HG02981 (cell line): ENCODE measurements at regions not wholly inside any gene's neighbourhood (a gene's known extent, or its start where the extent isn't known, plus 50 kb on each side); places are given as distances from the start of the nearest gene placed in this dataset.

Source experiments
- ATAC-seq: cut with Tn5 transposase; IDR thresholded peaks from one replicate; pipeline ENCODE4 v1.9.1; 2021; ENCODE audit warnings: mild to moderate bottlenecking, moderate library complexity; ENCODE audit not compliant: unreplicated experiment

DNA sequence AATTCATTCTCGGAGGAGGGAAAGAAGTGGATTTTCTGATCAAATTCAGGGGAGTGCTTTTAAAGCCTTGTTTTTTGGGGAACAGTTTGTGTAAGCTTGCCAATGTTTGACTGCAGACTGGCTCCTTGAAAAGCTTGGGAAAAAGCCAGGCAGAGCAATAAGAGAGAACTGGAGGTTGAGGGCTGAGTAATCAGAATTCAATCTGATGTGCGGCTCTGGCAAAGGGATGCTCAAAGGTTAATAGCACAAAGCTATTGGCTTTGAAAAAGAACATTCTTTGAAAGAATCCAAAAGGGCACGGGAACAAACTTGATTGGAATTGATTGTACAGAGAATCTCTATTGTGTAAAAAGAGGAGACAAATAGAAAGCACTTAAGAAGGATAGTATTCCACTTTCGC lies 279.3 kb downstream of the YTHDC2 start:
- no peak for ATAC-seq

DNA sequence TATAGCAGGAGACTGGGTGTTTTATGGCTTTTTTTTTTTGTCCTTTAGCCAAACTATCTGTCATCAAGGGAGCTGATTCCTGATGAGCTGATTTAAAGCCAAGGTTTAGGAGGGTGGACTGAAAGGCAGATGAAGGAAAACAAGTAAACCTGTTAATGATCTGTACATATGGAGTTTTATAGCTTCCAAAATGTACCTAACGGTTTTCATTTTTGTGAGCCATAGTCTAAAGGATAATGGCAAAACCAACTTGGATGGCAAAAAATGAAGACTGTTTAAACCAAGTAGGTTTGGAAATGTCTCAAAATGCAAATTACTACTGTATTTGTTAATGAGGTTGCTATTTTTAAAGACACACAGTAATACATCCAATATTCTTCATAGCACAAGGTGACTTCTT lies 281.5 kb downstream of the YTHDC2 start:
- no peak for ATAC-seq

DNA sequence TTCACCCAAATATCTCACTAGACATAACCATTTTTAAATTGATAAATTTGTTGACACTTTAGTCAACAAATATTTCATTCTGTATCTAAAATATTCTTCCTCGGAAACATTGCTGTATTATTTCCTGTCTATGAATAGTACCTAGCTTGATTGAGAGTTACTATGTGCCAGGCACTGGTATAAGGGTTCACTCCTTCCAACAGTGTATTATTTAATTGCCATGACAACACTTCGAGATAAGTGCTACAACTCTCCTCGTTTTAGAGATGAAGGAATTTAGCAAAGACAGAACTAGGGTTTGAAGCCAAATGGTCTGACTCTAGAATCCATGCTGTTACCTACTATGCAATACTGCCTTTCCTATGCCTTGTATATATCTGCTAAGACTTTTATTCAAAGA lies 287.2 kb downstream of the YTHDC2 start:
- ATAC-seq: no peak

DNA sequence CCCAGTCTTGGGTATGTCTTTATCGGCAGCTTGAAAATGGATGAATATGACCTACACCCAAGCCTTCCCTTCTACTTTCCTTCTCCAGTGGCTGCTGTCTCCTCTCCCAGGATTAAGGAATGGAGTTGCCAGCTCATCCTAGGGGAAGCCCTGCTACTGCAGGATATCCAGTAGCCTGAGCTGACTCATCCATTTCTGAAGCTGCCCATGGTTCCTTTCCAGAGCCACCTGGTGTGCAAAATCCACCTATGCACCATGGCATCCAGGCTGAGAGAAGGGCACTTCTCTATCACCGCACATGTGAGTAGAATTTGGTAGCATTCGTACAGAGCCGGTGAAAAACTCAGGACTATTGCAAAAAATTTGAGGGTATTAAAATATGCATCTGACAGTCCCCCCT lies 290.8 kb downstream of the YTHDC2 start:
- no peak for ATAC-seq

DNA sequence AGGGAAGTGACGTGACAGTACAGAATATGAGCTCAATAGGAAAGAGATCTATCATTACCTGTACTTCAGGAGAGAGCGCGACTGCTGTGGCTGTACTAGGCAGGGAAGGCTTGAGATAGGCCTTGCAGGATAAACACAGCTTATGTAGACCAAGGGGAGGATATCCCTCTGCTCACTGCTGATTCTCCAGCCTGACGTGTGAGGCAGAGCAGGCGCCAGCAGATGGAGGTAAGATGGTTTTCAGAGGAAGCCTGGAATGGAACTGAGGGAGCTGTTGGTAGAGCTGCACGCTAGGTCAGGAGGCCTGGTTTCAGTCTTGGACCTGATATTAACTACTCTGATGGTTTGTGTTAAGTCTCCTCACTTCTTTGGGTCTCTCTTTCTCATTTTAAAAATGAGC lies 291.4 kb downstream of the YTHDC2 start:
- no peak for ATAC-seq

DNA sequence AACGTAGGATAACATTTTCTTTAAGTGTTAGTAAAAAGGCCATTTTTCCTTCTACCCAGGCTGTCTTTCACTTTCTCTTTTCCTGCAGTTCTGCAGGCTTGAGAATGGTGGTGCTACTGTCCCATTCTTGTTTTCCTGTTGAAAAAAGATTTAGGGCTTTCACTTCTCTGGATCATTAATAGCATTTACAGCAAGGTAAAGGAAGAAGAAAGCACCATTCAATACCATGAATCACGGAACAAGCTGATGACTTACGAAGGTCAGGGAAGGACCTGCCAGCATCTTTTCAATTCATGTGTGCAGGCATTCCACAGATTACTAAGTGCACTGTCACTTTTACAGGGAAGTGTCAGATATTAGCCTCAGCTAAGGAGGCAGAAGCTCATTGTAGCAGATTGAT lies 292.8 kb downstream of the YTHDC2 start:
- no peak for ATAC-seq

DNA sequence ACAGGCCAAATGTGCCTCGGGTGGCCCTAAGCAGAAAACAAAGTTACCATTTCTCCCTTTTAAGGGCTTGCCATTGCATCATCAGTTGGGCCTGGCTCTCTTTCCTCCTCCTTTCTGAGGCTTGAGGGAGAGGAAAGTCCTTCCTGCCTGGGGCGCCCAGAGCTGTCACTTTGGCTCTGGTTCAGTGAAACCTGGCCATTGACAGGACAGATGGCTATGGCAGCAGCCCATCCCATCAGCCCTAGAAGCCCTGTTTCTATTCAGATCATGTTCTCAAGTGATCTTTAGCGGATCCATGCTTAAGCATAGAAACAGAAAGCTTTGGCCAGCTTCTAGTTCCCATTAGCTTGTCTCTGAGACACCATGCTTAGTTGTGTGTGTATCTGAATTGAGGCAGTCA lies 293.4 kb downstream of the YTHDC2 start:
- ATAC-seq: no peak

DNA sequence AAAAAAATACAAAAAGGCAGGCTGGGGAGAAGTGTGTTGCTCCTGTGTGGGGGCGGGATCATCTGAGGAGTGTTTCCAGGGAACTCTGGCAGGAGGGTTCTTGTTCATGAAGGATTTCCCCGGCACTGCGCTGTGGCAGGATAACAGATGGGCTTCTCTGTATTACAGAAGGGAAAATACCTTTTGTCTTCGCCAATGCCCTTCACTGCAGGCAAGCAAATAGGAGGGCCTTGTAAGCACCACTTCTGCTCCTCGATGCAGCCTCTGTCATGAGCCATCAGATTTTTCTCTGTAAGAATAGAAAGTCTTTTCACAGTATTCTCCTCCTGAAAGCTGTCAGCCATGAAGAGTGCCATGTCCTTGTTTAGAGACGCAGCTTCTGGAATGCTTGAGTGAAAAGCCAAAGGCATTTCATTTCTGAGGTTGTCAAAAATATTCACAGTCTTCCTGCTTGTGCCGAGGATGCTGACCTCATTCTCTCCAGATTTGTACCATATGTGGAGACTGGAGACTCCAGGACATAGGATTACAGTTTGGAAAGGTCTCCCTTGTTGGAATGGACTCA lies 294.0 kb downstream of the YTHDC2 start:
- no peak for ATAC-seq

DNA sequence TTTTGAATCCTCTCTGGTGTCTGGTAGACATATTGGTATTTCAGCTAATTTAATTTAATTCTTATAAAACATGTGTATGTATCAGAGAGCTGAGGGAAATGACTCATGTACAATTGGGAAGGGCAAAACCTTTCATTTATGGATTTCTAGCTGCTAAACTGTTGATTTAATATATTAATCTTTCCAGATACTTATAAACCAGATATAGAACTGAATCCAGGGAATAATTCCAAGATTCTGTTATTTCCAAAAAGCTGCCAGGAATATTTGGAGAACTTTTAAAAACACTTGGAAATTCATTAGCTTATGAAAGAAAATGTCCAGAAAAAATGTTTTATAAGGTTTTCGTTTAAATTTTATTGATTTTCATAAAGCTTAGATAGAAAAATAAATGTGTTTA lies 295.5 kb downstream of the YTHDC2 start:
- ATAC-seq: no peak

DNA sequence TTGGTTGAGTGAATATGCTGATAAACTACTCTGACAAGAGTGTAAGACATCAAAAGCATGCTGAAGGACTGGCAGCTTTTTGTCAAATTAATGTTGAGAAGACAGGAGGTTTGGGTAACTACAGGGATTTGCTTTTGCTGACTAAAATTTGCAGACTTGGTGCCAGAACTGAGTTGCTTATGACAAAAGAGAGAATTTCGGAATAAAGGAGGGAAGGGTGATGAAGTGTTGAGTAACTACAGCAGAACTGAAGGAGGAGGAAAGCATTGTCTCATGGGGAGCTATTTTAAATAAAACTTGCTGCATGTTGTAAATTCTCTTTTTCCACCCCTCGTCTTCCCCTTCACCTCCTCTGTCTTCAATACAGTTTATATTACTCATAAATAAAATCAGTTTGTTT lies 296.1 kb downstream of the YTHDC2 start:
- ATAC-seq: no peak

DNA sequence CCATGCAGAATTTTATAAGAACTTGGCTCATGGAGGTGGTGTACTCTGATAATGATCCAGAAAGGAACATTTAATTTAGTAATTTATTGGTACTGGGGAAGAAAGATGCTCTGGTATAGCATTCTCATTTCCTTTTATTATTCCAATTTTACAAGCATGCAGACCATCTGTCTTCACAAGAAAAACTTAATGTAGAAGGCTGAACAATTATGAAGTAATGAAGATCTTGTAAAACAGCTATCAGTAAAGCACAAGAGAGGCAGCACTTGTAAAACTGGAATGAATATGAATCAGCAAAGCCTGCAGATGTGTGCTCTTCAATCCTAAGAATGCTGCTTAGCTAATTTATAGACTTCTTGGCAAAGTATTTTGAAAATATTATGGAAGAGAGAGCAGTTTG lies 300.0 kb downstream of the YTHDC2 start:
- no peak for ATAC-seq

DNA sequence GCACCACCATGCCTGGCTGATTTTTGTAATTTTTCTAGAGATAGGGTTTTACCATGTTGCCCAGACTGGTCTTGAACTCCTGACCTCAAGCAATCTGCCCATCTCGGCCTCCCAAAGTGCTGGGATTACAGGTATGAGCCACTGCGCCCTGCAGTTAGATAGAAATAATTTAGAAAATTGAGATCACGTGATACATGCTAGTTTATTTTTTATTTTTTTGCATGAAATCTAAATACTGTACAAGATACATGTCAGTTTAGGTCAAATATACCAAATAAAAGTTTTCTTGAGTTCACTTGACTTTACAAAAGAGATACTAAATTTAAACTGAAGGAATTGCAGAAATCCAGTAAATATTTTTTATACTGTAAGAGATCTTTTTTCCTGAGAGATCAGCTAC lies 304.2 kb downstream of the YTHDC2 start:
- ATAC-seq: no peak

DNA sequence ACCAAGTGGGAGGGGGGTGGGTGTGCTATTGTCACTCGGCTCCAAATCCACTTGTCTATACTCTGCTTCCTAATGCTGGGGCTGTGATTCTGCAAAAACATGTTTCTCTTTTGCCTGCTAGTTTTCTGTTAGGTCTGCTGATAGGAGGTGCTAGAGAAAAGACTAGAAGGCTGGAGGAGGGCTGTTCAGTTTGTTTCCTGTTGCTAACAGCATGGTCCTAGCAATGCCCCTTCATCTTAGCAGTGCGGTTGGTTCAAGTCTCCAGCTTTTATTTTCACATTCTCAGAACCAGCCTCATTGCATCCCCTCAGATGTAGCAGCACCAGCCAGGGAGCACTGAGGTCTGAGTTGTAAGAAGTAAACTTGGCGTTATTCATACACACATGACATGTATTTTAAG lies 310.2 kb downstream of the YTHDC2 start:
- ATAC-seq: no peak

DNA sequence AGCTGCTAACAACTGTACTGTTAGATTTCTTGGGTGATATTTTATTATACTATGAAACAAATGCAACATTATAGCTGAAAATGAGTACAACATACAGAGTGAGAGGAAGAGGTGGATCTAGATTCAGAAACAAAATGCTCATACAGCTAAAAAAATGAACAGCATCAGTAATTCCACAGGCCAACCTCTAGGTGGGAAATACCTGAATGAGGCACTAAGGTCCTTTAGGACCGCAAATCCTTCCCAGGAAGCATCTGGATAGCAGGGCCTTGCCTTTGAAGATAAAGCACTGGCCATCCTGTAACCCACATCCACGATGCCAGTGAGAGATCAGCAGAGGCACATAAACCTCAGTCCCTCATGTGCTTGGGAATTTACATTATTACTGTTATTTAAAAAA lies 310.8 kb downstream of the YTHDC2 start:
- no peak for ATAC-seq

DNA sequence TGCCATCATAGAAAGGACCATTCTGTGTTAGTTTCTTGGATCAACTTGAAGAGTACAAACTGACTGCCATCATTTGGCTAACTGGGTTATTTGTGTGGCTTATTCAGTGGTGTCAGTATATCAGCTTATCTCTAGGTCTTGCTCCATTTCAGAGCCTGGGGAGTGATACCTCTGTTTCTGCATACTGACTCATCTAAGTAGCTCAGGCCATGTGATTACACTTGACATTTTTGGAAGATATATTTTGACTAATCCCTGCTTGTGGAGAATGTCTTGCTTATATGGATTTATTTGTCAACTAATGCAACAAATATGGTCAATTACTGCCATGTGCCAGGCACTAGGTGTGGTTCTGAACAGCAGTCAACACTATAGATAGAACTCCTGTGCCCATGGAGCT lies 311.7 kb downstream of the YTHDC2 start:
- ATAC-seq: no peak

DNA sequence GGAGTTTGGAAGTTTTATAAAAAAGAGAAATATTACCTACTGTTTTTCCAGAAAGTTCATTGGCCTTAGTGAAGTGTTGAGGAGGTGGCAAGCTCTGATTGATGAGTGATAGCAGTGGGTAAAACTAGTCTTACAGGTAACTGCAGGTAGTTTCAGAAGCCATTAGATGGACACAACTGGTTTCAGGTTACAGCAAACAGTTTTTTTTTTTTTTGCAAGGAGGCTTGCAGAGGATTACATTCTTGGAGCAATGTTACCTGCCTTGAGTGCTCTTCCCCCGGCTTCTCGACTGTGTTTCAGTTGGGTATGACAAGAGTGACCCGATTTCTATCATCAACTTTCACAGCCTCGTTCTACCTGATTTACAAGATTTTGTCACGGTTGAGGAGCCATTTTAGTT lies 333.4 kb downstream of the YTHDC2 start:
- no peak for ATAC-seq

DNA sequence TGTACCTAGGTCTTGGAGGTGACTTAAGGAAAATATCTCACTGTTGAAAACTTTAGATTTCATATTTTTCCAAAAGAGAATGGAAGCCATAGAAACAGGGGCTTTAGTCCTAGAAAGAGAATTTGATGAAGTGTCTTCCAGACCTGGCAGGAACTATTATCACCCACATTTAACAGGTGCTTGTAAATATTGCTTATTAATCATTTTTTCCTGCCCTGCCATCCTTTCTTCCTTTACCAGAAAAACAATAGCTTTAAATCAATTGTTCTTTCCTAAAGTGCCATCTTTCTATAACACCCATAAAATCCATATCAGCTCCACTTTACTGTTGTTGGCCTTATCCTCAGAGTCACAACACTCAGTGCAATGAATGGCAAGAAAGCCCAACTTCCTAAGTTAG lies 350.9 kb downstream of the YTHDC2 start:
- no peak for ATAC-seq

DNA sequence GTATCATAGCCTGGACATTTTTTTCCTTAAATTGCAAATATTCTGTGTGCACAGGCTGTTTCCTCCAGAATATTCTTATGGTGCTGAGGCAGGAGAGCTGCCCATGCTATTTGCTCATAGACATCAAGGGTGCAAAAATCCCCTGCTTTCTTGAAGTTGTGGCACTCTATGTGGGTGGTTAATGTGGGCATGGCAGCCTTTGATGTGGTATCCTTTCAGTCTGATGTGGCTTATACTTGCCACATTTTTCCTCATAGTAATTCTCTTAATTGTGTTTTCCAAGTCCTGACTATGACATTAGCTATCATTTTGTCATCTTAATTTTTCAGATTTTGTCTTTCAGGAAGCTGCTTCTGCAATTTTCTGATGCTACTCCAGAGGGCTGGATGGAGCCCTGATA lies 353.3 kb downstream of the YTHDC2 start:
- ATAC-seq: no peak

DNA sequence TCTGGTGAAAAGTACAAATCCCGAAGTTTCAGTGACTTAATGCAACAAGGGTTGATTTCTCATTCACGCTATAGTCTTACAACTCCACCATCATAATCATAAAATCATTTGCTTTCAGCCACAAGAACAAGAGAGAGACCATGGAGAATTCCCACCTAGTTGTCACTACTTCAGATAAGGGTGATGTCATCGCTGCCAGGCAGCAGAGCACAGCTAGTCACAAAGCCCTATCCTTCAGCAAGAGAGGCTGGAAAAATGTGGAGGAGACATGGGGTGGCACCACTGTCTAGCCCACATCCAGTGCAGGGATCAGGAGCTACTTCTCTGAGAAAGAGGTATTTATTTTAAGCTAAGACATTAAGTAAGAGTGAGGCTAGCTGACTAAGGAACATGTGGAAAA lies 356.1 kb downstream of the YTHDC2 start:
- no peak for ATAC-seq

DNA sequence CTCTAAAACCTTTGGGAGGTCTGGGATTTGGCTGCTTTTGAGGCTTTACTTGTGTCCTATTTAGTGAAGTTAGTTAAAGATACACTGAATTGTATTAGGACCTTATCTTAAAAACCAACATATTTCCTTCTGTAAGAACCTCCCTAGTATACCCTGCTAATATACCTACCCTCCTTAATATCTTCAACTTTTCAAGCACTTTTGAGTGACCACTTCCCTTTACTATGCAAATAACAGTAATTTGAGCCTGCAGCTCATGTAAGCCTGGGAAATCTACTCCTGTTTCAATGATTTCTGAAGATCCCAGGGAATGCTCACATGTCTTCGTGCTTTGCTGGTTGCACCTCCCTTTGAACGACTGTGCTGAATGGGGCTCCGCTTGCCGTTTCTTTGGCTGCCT lies 358.5 kb downstream of the YTHDC2 start:
- no peak for ATAC-seq

DNA sequence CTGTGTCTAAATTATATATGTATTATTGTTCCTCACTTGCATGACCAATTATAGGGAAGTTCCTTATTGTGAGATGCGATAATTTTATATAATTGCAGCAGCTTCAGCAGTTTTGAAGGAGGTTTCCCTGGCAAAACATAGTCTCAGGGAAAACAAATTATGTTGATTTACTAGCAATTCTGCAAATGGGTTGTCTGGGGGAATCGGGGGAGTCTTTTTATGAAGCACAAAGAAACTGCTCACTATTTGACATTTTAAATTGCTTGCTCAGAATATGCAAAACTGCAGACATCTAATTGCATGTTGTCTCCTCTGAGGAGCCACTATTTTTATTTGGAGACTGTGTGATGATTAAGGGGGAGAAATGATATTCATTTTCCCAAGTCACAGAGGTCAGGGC lies 361.6 kb downstream of the YTHDC2 start:
- ATAC-seq: no peak

DNA sequence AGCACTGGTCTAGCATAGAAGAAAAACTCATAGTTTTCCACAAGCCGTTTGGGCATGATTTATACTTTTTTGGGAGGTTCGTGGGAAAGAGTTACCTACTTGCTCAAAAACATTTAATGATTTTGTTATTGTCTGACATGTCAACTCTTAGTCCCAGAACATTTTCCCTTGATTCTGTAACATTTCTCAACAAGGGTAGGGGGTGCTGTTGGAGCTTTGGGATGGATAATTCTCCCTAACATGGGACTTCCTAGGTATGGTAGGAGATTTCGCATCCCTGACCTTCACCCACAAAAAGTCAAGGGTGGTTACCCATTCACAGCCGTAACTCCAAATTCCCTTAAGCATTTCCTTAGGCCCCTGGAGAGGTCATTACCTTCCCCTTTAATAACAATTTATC lies 378.0 kb downstream of the YTHDC2 start:
- ATAC-seq: no peak

DNA sequence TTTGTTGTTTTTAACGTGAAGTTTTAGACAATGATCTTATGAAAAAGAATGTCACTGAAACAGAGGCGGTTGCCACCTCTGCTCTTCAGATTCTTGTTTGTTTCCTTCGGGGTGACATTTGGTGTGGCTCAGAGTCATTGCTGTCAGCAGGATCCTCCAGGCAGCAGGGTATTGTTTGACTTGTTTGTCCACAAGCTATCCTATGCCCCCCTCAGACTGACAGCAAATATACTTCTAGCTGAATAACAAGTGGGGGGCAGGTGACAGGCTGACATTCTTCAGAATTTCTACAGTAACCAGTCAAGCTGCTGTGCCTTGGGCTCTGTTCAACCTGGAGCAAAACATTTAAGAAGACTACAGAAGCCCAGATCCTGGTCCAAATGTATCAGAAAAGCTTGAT lies 383.3 kb downstream of the YTHDC2 start:
- no peak for ATAC-seq

DNA sequence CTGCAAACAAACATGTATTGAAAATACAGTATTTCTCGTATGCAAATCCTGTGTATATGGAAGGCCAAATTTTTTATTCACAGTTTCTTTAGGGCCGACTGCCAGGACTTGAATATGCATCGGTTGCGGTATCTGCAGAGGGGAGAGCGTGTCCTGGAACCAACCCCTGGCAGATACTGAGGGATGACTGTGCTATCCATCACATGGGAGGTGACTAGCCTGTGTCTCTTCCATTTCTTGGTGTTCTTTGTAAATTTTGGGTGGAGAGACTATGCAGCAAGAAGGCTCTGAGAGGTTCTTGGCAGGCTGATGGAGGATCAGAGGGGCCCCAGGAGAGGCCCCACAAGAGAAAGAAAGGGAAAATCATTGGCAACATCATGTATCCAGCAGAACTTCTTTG lies 384.3 kb downstream of the YTHDC2 start:
- no peak for ATAC-seq
